NCI-H526 (cell line): ENCODE measurements at regions not wholly inside any gene's neighbourhood (a gene's known extent, or its start where the extent isn't known, plus 50 kb on each side); places are given as distances from the start of the nearest gene placed in this dataset.

Experiments used
- DNase-seq, 2 experiments: peaks; one replicate each; lab custom pipeline; 2025; lab: John Stamatoyannopoulos, UW

GRCh38 chr4:110778521-110778920 lies 155.6 kb upstream of the PITX2 start:
- DNase-seq: peak; percentile 4 to 16

GRCh38 chr4:110780538-110780937 lies 157.7 kb upstream of the PITX2 start:
- no peak for DNase-seq

GRCh38 chr4:110781944-110782343 lies 159.1 kb upstream of the PITX2 start:
- no peak for DNase-seq

GRCh38 chr4:110787109-110787508 lies 164.2 kb upstream of the PITX2 start:
- DNase-seq: no peak

GRCh38 chr4:110787707-110788106 lies 164.8 kb upstream of the PITX2 start:
- no peak for DNase-seq

GRCh38 chr4:110788302-110788701 lies 165.4 kb upstream of the PITX2 start:
- DNase-seq: no peak

- DNase-seq: no peak
Measured at GRCh38 chr4:110792036-110792435, 169.2 kb upstream of the PITX2 start.

GRCh38 chr4:110793381-110793801 lies 170.5 kb upstream of the PITX2 start:
- DNase-seq: no peak

- no peak for DNase-seq
Measured at GRCh38 chr4:110793890-110794554, 171.1 kb upstream of the PITX2 start.

- no peak for DNase-seq
Measured at GRCh38 chr4:110795971-110796370, 173.1 kb upstream of the PITX2 start.

GRCh38 chr4:110797486-110797885 lies 174.6 kb upstream of the PITX2 start:
- DNase-seq: no peak

GRCh38 chr4:110798687-110799086 lies 175.8 kb upstream of the PITX2 start:
- DNase-seq: no peak

GRCh38 chr4:110799211-110799610 lies 176.3 kb upstream of the PITX2 start:
- DNase-seq: no peak

- DNase-seq: no peak
Measured at GRCh38 chr4:110801591-110801990, 178.7 kb upstream of the PITX2 start.

GRCh38 chr4:110808351-110808878 lies 185.5 kb upstream of the PITX2 start:
- no peak for DNase-seq

GRCh38 chr4:110815950-110816349 lies 193.1 kb upstream of the PITX2 start:
- no peak for DNase-seq

GRCh38 chr4:110816367-110816766 lies 193.5 kb upstream of the PITX2 start:
- DNase-seq: no peak

GRCh38 chr4:110821186-110821585 lies 198.3 kb upstream of the PITX2 start:
- no peak for DNase-seq

- DNase-seq: no peak
Measured at GRCh38 chr4:110823251-110823650, 200.4 kb upstream of the PITX2 start.

GRCh38 chr4:110824344-110824743 lies 201.5 kb upstream of the PITX2 start:
- DNase-seq: no peak

GRCh38 chr4:110826656-110827055 lies 203.8 kb upstream of the PITX2 start:
- DNase-seq: no peak

- DNase-seq: no peak
Measured at GRCh38 chr4:110830461-110830860, 207.6 kb upstream of the PITX2 start.

GRCh38 chr4:110837896-110838450 lies 215.1 kb upstream of the PITX2 start:
- DNase-seq: no peak

GRCh38 chr4:110840221-110840654 lies 217.4 kb upstream of the PITX2 start:
- DNase-seq: no peak
